Trophoblast cell (in vitro differentiated cells and primary cell): ENCODE measurements at regions not wholly inside any gene's neighbourhood (a gene's known extent, or its start where the extent isn't known, plus 50 kb on each side); places are given as distances from the start of the nearest gene placed in this dataset.

Source experiments
- DNase-seq, 2 donors: peaks; one replicate each; pipeline ENCODE4 v3.0.0-alpha.2; 2016
- H2AFZ ChIP-seq: 2 replicates; pipeline ENCODE4 v1.6.1; 2013; ENCODE audit warnings: low read length, moderate library complexity, mild to moderate bottlenecking; ENCODE audit not compliant: insufficient read depth, poor library complexity
- H2AK5ac ChIP-seq: 2 replicates; pipeline ENCODE4 v1.6.1; 2013; ENCODE audit warnings: mild to moderate bottlenecking, low read length
- H2BK120ac ChIP-seq: 2 replicates; pipeline ENCODE4 v1.6.1; 2013; ENCODE audit warnings: low read length, mild to moderate bottlenecking, moderate library complexity; ENCODE audit not compliant: insufficient read depth, poor library complexity
- H2BK12ac ChIP-seq: 2 replicates; pipeline ENCODE4 v1.6.1; 2013; ENCODE audit warnings: mild to moderate bottlenecking, low read length, moderate library complexity
- H2BK5ac ChIP-seq: 2 replicates; pipeline ENCODE4 v1.6.1; 2013; ENCODE audit warnings: low read length, low read depth, moderate library complexity, mild to moderate bottlenecking; ENCODE audit not compliant: poor library complexity
- H3K14ac ChIP-seq: 2 replicates; pipeline ENCODE4 v1.6.1; 2013; ENCODE audit warnings: mild to moderate bottlenecking, low read length
- H3K18ac ChIP-seq: 2 replicates; pipeline ENCODE4 v1.6.1; 2013; ENCODE audit warnings: mild to moderate bottlenecking, low read length
- H3K23ac ChIP-seq: 2 replicates; pipeline ENCODE4 v1.6.1; 2013; ENCODE audit warnings: low read length
- H3K27ac ChIP-seq: 2 replicates; pipeline ENCODE4 v1.5.1; 2013; ENCODE audit warnings: low read depth, mild to moderate bottlenecking, inconsistent platforms, low read length, moderate library complexity
- H3K27me3 ChIP-seq: 2 replicates; pipeline ENCODE4 v1.6.1; 2013; ENCODE audit warnings: inconsistent platforms, mild to moderate bottlenecking, low read length, moderate library complexity; ENCODE audit not compliant: insufficient read depth
- H3K36me3 ChIP-seq, 2 experiments: 1 replicate in 1 of 2; 2 replicates in 1 of 2; pipeline ENCODE4 v1.6.1; 2013; ENCODE audit warnings: low read length in 2 of 2, mild to moderate bottlenecking in 2 of 2, moderate library complexity in 1 of 2; ENCODE audit not compliant: insufficient read depth in 2 of 2, control insufficient read depth in 1 of 2
- H3K4ac ChIP-seq: 2 replicates; pipeline ENCODE4 v1.6.1; 2013; ENCODE audit warnings: low read depth, mild to moderate bottlenecking, low read length, moderate library complexity
- H3K4me1 ChIP-seq, 2 experiments: 1 replicate in 1 of 2; 2 replicates in 1 of 2; pipeline ENCODE4 v1.6.1; 2013; ENCODE audit warnings: low read length in 2 of 2, mild to moderate bottlenecking in 2 of 2, moderate library complexity in 1 of 2; ENCODE audit not compliant: insufficient read depth in 2 of 2, control insufficient read depth in 1 of 2
- H3K4me2 ChIP-seq: 2 replicates; pipeline ENCODE4 v1.6.1; 2013; ENCODE audit warnings: inconsistent platforms, mild to moderate bottlenecking, low read length, moderate library complexity
- H3K4me3 ChIP-seq: 2 replicates; pipeline ENCODE4 v1.5.1; 2013; ENCODE audit warnings: mild to moderate bottlenecking, low read depth, low read length, inconsistent platforms
- H3K79me1 ChIP-seq: one replicate; pipeline ENCODE4 v1.6.1; 2013; ENCODE audit warnings: low read length
- H3K79me2 ChIP-seq: 2 replicates; pipeline ENCODE4 v1.6.1; 2013; ENCODE audit warnings: low read length, mild to moderate bottlenecking; ENCODE audit not compliant: control insufficient read depth, insufficient read depth, poor library complexity
- H3K9ac ChIP-seq: 2 replicates; pipeline ENCODE4 v1.6.1; 2013; ENCODE audit warnings: mild to moderate bottlenecking, low read length
- H3K9me3 ChIP-seq: 2 replicates; pipeline ENCODE4 v1.6.1; 2013; ENCODE audit warnings: low read depth, mild to moderate bottlenecking, control low read depth, inconsistent platforms, low read length; ENCODE audit not compliant: insufficient read depth
- H4K12ac ChIP-seq: 2 replicates; pipeline ENCODE4 v1.6.1; 2013; ENCODE audit warnings: low read depth, mild to moderate bottlenecking, low read length, moderate library complexity
- H4K8ac ChIP-seq: 2 replicates; pipeline ENCODE4 v1.6.1; 2013; ENCODE audit warnings: low read depth, mild to moderate bottlenecking, low read length, moderate library complexity
- H4K91ac ChIP-seq: one replicate; pipeline ENCODE4 v1.6.1; 2013; ENCODE audit warnings: low read depth, mild to moderate bottlenecking, low read length, moderate library complexity
- WGBS: extraction: QIAGEN DNeasy Blood & Tissue Kit; methylation state at CpG from one replicate; pipeline ENCODE4 v1.1.7; 2013; ENCODE audit warnings: missing lambda C conversion rate; ENCODE audit not compliant: insufficient read length, insufficient coverage; ENCODE audit errors: extremely low coverage; 5-methylcytosine and 5-hydroxymethylcytosine counted together

DNA sequence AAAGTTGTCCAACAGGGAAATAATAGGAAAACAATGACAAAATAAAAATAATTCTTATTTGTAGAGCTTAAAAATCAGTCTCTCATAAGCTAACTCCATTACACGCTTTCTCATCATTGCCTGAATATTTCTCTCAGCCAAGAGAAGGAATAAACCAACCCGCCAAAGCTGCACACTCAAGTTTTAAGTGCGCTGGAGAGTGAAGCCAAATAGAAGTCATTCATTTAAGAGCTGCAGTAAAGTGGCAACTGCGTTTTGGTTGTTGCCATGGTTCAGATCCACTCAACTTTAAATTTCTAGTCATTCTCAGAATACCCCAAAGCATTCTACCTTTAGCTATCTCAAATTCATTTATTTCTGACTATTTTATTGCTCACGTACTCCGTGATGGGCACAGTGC is 230.7 kb downstream of the CBLN4 start:
- H3K9ac ChIP-seq = no peak overlapping the region
- no peaks in the 10 kb centered on the region for H3K4me1 ChIP-seq
- H2AK5ac ChIP-seq = no peak overlapping the region
- no peak overlapping the region for H2BK5ac ChIP-seq
- H2BK120ac ChIP-seq = no peak overlapping the region
- DNase-seq = no peak
- no peak overlapping the region for H3K4ac ChIP-seq
- H2BK12ac ChIP-seq = no peak overlapping the region
- H3K36me3 ChIP-seq = no peaks in the 10 kb centered on the region
- no peaks in the 10 kb centered on the region for H3K9me3 ChIP-seq
- no peak overlapping the region for H3K4me2 ChIP-seq
- no CpG with 5 or more reads among the region's 6 CpGs for WGBS
- H3K23ac ChIP-seq = no peak overlapping the region
- no peak overlapping the region for H3K27ac ChIP-seq
- no peak overlapping the region for H2AFZ ChIP-seq
- H3K79me1 ChIP-seq = no peaks in the 10 kb centered on the region
- no peaks in the 10 kb centered on the region for H3K79me2 ChIP-seq
- H3K27me3 ChIP-seq = no peaks in the 10 kb centered on the region
- no peak overlapping the region for H4K12ac ChIP-seq
- H3K4me3 ChIP-seq = no peak overlapping the region
- no peak overlapping the region for H3K18ac ChIP-seq
- H4K91ac ChIP-seq = no peak overlapping the region
- H3K14ac ChIP-seq = no peak overlapping the region
- H4K8ac ChIP-seq = no peak overlapping the region

DNA sequence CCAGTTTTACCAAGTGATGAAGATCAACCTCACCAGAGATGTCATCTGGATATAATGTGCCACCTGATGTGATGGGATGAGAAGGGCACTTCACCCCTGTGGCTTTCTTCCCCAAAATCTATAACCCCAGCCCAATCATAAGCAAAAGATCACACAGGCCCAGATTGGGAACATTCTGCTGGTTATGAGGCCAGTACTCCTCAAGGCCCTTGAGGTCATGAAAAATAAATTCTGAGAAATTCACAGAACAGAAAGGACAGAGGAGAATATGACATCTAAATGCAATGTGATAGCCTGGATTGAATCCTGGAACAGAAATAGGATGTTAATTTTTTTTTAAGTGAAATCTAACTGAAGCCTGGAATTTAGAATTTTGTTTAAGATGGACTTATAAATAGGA is 243.5 kb downstream of the CBLN4 start:
- H4K12ac ChIP-seq = no peak overlapping the region
- no peaks in the 10 kb centered on the region for H3K36me3 ChIP-seq
- no peaks in the 10 kb centered on the region for H3K79me2 ChIP-seq
- H3K14ac ChIP-seq = no peak overlapping the region
- no peak overlapping the region for H2AFZ ChIP-seq
- no peak overlapping the region for H3K4me2 ChIP-seq
- H3K27me3 ChIP-seq = no peaks in the 10 kb centered on the region
- no peak overlapping the region for H3K27ac ChIP-seq
- H3K9ac ChIP-seq = no peak overlapping the region
- H3K23ac ChIP-seq = no peak overlapping the region
- no peak for DNase-seq
- no peak overlapping the region for H3K4me3 ChIP-seq
- no peaks in the 10 kb centered on the region for H3K79me1 ChIP-seq
- H4K8ac ChIP-seq = no peak overlapping the region
- no peak overlapping the region for H4K91ac ChIP-seq
- no peak overlapping the region for H2AK5ac ChIP-seq
- H3K4ac ChIP-seq = no peak overlapping the region
- no peaks in the 10 kb centered on the region for H3K4me1 ChIP-seq
- H2BK120ac ChIP-seq = no peak overlapping the region
- no peak overlapping the region for H2BK12ac ChIP-seq
- H3K9me3 ChIP-seq = peaks cover 5% of the 10 kb centered on the region
- H3K18ac ChIP-seq = no peak overlapping the region
- H2BK5ac ChIP-seq = no peak overlapping the region

DNA sequence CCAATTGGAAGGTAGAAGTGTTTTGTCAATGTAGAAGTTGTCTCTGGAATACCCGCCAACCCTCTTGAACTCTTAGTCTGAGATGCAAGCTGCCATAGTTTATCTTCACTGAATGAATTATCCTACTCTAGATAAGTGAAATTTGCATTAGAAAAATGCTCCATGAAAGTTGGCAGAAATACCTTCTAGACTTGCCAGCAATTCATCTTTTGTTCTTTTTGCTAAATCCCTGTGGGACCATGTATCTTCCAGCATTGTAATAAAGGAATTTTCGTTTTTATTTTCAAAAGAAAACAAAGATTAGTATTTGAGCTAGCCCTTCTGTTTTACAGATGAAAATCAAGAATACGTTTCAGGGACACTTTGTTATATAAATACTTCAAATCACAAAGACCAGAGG is 244.2 kb downstream of the CBLN4 start:
- Histone ChIP-seq H4K12ac (no peak overlapping the region), H3K4ac (no peak overlapping the region), H3K79me1 (no peaks in the 10 kb centered on the region), H3K4me2 (no peak overlapping the region), H2BK120ac (no peak overlapping the region), H3K14ac (no peak overlapping the region), H3K23ac (no peak overlapping the region), H4K8ac (no peak overlapping the region), H3K79me2 (no peaks in the 10 kb centered on the region), H3K18ac (no peak overlapping the region), H3K9ac (no peak overlapping the region), H3K27ac (no peak overlapping the region), H3K36me3 (no peaks in the 10 kb centered on the region), H3K4me1 (no peaks in the 10 kb centered on the region), H3K27me3 (no peaks in the 10 kb centered on the region), H4K91ac (no peak overlapping the region), H3K9me3 (peaks cover 5% of the 10 kb centered on the region), H2AFZ (no peak overlapping the region), H3K4me3 (no peak overlapping the region), H2AK5ac (no peak overlapping the region), H2BK5ac (no peak overlapping the region), H2BK12ac (no peak overlapping the region)
- no peak for DNase-seq
- WGBS = no CpG with 5 or more reads among the region's 3 CpGs

DNA sequence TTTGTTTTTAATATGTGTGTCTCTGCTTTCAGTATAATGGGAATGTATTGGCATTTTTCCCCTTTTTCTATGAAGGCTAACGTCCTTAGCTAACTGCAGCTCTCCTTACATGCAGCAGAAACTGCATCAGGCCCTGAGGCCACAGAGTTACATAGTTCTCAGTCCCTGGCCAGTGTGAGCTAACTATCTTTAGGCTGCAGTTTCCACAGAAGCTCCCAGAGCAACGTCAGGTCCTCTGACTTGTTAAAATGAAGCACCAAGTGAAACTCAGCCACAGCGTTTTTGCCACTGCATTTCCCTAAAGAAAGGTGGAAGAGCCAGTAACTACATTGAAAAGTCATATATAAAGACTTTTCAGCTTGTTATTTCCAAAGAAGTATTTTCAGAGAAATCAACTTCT is 244.7 kb downstream of the CBLN4 start:
- H3K18ac ChIP-seq = no peak overlapping the region
- WGBS = no CpG with 5 or more reads among the region's 3 CpGs

More for the DNA sequence above, 244.7 kb downstream of the CBLN4 start:
- Histone ChIP-seq H3K9me3 (peaks cover 5% of the 10 kb centered on the region), H3K14ac (no peak overlapping the region), H3K4me3 (no peak overlapping the region), H3K9ac (no peak overlapping the region), H3K27me3 (no peaks in the 10 kb centered on the region), H2AFZ (no peak overlapping the region), H3K79me1 (no peaks in the 10 kb centered on the region), H4K8ac (no peak overlapping the region), H3K4me2 (no peak overlapping the region), H3K79me2 (no peaks in the 10 kb centered on the region), H3K36me3 (no peaks in the 10 kb centered on the region), H2BK120ac (no peak overlapping the region), H3K4ac (no peak overlapping the region), H4K91ac (no peak overlapping the region), H2AK5ac (no peak overlapping the region), H2BK12ac (no peak overlapping the region), H2BK5ac (no peak overlapping the region), H3K27ac (no peak overlapping the region), H3K23ac (no peak overlapping the region), H3K4me1 (no peaks in the 10 kb centered on the region), H4K12ac (no peak overlapping the region)
- no peak for DNase-seq
